Heart left ventricle (tissue), 13 donors: ENCODE measurements at regions not wholly inside any gene's neighbourhood (a gene's known extent, or its start where the extent isn't known, plus 50 kb on each side); places are given as distances from the start of the nearest gene placed in this dataset.

Experiments
- POLR2A ChIP-seq, 2 donors: fragments of 450-650 bp; IDR thresholded peaks; one replicate each; pipeline ENCODE4 v1.6.1; 2017; ENCODE audit warnings: antibody characterized with exemption in 2 of 2, mild to moderate bottlenecking in 2 of 2, moderate library complexity in 2 of 2
- TF ChIP-seq, protein P1 (sequence below), 12 donors: fragments of 200-600 bp; sonication (generic) in 4 of 12; IDR thresholded peaks; one replicate each; pipeline versions ENCODE4 v1.5.0 to v1.8.0; 2018 to 2022; ENCODE audit warnings: antibody characterized with exemption in 12 of 12, mild to moderate bottlenecking in 5 of 12
- donor health status: ischemic (EF 13 %, LVEDD 7.1; RV severe dilation, severe dysfunction).
- donor health status: DM: no; HTN: yes; CAD: no.
- donor health status: DM: no; HTN: no; CAD: no.
- donor health status: ischemic (EF 25% LVEDD 6.9; RV normal size, moderate dysfunction).
- donor health status: ischemic (EF 25% LVEDD 5.7; RV mildly dilated, moderate dysfunction).
- donor health status: ischemic (EF 35%, LVEDD 5.7; RV mildly dilated, moderate dysfunction).
- donor health status: nonischemic (EF 11% LVEDD 7.7; RV severe dilation, severe dysfunction).
- donor health status: DM: yes; HTN: yes; CAD: no.
- donor health status: PGD.
- donor health status: ischemic (EF 29% LVEDD 5.4; RV normal size, mild dysfunction).
- donor health status: nonischemic (EF 23%, LVEDD 6.1; RV moderate dilation, normal function).

DNA sequence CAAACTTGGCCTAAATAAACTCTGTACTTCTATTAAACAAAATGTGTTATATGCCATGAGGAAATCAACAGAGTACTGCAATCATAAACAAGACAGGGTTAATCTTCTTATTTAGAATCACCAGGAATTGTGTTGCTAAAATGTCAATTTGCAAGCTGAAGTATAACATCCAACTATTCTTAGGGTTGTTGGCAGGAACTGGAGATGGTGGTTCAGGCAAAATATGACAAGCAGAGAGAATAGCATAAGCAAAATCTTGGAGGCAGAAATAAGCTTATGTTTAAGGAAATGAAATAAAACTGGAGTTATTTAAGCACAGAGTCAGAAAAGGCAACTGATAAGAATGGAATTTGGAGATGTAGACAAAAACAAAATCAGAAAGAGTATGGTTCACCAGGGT is 463.8 kb upstream of the SLC8A1 start:
- TF ChIP-seq POLR2A (IDR thresholded peaks at IDR 0.05) = no peak
- TF ChIP-seq, protein P1, sequence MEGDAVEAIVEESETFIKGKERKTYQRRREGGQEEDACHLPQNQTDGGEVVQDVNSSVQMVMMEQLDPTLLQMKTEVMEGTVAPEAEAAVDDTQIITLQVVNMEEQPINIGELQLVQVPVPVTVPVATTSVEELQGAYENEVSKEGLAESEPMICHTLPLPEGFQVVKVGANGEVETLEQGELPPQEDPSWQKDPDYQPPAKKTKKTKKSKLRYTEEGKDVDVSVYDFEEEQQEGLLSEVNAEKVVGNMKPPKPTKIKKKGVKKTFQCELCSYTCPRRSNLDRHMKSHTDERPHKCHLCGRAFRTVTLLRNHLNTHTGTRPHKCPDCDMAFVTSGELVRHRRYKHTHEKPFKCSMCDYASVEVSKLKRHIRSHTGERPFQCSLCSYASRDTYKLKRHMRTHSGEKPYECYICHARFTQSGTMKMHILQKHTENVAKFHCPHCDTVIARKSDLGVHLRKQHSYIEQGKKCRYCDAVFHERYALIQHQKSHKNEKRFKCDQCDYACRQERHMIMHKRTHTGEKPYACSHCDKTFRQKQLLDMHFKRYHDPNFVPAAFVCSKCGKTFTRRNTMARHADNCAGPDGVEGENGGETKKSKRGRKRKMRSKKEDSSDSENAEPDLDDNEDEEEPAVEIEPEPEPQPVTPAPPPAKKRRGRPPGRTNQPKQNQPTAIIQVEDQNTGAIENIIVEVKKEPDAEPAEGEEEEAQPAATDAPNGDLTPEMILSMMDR (IDR thresholded peaks at IDR 0.05) = no peak
